Effector memory CD4-positive, alpha-beta T cell (primary cell): ENCODE measurements at regions not wholly inside any gene's neighbourhood (a gene's known extent, or its start where the extent isn't known, plus 50 kb on each side); places are given as distances from the start of the nearest gene placed in this dataset.
"Not testable (repeated sequence)": the region's sequence is repeated elsewhere in the genome, so short reads cannot be mapped to it uniquely, and the experiment has no call there.

Experiments used
- DNase-seq, 3 donors: peaks; one replicate each; pipeline ENCODE4 v3.0.0-alpha.2; 2020
- H3K27ac ChIP-seq: 2 replicates; pipeline ENCODE4 v1.7.0; 2013; ENCODE audit warnings: mild to moderate bottlenecking, low read length, moderate library complexity; ENCODE audit not compliant: insufficient read depth, poor library complexity, severe bottlenecking
- H3K27me3 ChIP-seq: replicated peaks from 2 replicates; pipeline ENCODE4 v1.7.0; 2013; ENCODE audit warnings: mild to moderate bottlenecking, low read length; ENCODE audit not compliant: insufficient read depth, control insufficient read depth, poor library complexity, severe bottlenecking
- H3K36me3 ChIP-seq: 2 replicates; pipeline ENCODE4 v1.7.0; 2013; ENCODE audit warnings: mild to moderate bottlenecking, low read length, moderate library complexity; ENCODE audit not compliant: control insufficient read depth, insufficient read depth
- H3K4me1 ChIP-seq: 2 replicates; pipeline ENCODE4 v1.7.0; 2013; ENCODE audit warnings: low read length, mild to moderate bottlenecking; ENCODE audit not compliant: control insufficient read depth, insufficient read depth, poor library complexity, severe bottlenecking
- H3K4me3 ChIP-seq: 2 replicates; pipeline ENCODE4 v1.7.0; 2013; ENCODE audit warnings: low read length, low read depth, mild to moderate bottlenecking; ENCODE audit not compliant: insufficient read depth, poor library complexity, severe bottlenecking
- H3K9me3 ChIP-seq: 2 replicates; pipeline ENCODE4 v1.7.0; 2013; ENCODE audit warnings: mild to moderate bottlenecking, low read length, moderate library complexity; ENCODE audit not compliant: control insufficient read depth

- no peak for DNase-seq
- H3K27ac ChIP-seq = no peak overlapping the region
- no peaks in the 10 kb centered on the region for H3K4me1 ChIP-seq
- H3K4me3 ChIP-seq = no peak overlapping the region
- H3K27me3 ChIP-seq = no peaks in the 10 kb centered on the region
- no peaks in the 10 kb centered on the region for H3K36me3 ChIP-seq
- no peaks in the 10 kb centered on the region for H3K9me3 ChIP-seq
Measured at GRCh38 chr10:23540401-23541030, 101.6 kb downstream of the OTUD1 start.

DNA sequence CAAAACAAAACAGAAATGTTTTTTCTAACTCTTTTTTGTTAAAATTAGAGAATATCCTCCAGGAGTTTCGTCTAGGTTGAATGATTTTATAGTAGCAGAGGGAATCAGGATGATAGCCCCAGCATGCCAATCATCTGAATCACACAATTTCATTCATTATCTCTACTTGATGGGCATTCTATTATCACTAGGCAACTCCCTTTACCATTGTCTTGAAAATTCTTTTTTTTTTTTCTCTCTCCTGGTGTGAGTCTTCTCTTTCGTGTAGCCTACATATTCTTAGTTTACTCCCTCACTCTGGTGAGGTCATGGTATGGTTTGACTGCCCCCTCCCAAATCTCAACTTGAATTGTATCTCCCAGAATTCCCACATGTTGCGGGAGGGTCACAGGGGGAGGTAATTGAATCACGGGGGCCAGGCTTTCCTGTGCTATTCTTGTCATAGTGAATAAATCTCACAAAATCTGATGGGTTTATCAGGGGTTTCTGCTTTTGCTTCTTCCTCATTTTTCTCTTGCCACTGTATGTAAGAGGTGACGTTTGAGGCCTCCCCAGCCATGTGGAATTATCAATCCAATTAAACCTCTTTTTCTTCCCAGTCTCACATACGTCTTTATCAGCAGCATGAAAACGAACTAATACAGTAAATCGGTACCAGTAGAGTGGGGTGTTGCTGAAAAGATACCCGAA, 105.0 kb downstream of the OTUD1 start:
- Histone ChIP-seq H3K27ac (no peak overlapping the region), H3K36me3 (no peaks in the 10 kb centered on the region), H3K4me1 (no peaks in the 10 kb centered on the region)

DNA sequence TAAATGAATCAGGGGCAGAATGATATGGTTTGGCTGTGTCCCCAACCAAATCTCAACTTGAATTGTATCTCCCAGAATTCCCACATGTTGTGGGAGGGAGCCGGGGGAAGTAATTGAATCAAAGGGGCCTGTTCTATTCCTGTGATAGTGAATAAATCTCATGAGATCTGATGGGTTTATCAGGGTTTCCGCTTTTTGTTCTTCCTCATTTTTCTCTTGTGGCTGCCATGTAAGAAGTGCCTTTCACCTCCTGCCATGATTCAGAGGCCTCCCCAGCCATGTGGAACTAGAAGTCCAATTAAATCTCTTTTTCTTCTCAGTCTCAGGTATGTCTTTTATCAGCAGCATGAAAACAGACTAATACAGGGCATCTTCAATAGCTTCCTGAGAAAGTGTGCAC, 107.0 kb downstream of the OTUD1 start:
- H3K4me1 ChIP-seq, H3K9me3 ChIP-seq, H3K4me3 ChIP-seq, H3K27ac ChIP-seq, H3K27me3 ChIP-seq, H3K36me3 ChIP-seq, DNase-seq: not testable (repeated sequence)

More for the DNA sequence above, 105.0 kb downstream of the OTUD1 start:
- no peak for DNase-seq
- Histone ChIP-seq H3K4me3 (no peak overlapping the region), H3K27me3 (no peaks in the 10 kb centered on the region), H3K9me3 (no peaks in the 10 kb centered on the region)

GRCh38 chr10:23556727-23557440, 118.0 kb downstream of the OTUD1 start:
- Histone ChIP-seq H3K27ac (no peak overlapping the region), H3K4me1 (no peaks in the 10 kb centered on the region), H3K9me3 (no peaks in the 10 kb centered on the region), H3K4me3 (no peak overlapping the region), H3K27me3 (no peaks in the 10 kb centered on the region), H3K36me3 (no peaks in the 10 kb centered on the region)
- no peak for DNase-seq

DNA sequence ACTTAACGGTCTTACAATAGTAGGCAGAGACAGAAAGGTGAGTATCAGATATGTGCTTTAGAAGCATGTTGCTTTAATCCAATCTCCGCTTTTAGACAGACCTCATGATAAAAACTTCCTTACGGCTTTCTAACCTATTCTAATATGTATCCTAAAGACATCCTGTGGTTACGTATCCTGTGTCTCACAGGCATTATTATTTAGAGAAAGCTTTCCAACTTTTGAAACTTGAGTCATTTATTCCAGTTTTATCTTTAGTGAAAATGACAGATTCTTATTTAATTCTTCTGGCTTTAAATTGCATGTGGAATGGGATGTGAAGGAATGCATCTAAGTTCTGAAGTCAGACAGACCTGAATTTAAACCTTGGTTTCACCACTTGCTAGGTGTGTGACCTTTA, 118.9 kb downstream of the OTUD1 start:
- DNase-seq = no peak
- Histone ChIP-seq H3K4me1 (no peaks in the 10 kb centered on the region), H3K36me3 (no peaks in the 10 kb centered on the region), H3K4me3 (no peak overlapping the region), H3K9me3 (no peaks in the 10 kb centered on the region), H3K27me3 (no peaks in the 10 kb centered on the region), H3K27ac (no peak overlapping the region)

DNA sequence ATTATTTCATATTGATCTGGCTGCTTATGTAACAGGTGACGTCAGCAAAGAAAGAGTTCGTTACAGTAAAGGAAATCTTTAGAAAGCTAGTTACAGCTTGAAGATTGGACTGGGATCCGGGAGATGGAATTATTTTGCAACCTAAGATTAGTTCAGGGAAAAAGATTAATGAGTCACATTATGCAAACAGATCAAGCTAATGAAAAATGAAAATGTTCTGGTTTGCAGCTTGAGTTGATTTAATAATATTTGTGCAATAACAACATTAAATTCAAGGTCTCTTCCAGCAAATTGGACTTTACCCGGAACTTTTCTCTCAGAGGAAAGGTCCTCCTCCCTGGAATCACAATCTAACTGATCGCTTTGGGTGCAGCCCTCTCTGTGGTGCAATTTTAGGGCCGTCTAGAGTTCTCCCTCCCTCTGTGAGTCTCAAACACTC, 119.5 kb downstream of the OTUD1 start:
- Histone ChIP-seq H3K36me3 (no peaks in the 10 kb centered on the region), H3K27me3 (no peaks in the 10 kb centered on the region), H3K27ac (no peak overlapping the region), H3K4me1 (no peaks in the 10 kb centered on the region), H3K4me3 (no peak overlapping the region), H3K9me3 (no peaks in the 10 kb centered on the region)
- DNase-seq = no peak

- Histone ChIP-seq H3K9me3 (no peaks in the 10 kb centered on the region), H3K27me3 (no peaks in the 10 kb centered on the region), H3K4me3 (no peak overlapping the region), H3K4me1 (no peaks in the 10 kb centered on the region), H3K27ac (no peak overlapping the region), H3K36me3 (no peaks in the 10 kb centered on the region)
- DNase-seq = no peak
Measured at GRCh38 chr10:23568996-23569395, 130.1 kb downstream of the OTUD1 start.

DNA sequence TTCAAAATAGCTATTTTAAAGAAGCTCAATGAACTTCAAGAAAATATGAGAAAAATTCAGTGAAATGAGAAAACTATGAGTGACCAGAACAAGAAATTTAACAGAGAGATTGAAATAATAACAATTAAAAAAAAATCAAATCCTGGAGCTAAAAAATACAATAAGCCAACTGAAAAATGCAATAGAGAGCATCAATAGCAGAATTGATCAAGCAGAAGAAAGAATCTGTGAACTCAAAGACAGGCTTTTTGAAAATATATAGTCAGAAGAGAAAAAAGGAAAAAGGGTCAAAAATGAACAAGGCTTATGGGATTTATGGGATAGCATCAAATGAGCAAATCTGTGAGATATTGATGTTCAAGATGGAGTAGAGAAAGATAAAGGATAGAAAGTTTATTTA, 133.0 kb downstream of the OTUD1 start:
- DNase-seq = no peak
- Histone ChIP-seq H3K4me1 (no peaks in the 10 kb centered on the region), H3K27ac (no peak overlapping the region), H3K27me3 (no peaks in the 10 kb centered on the region), H3K9me3 (no peaks in the 10 kb centered on the region), H3K4me3 (no peak overlapping the region), H3K36me3 (no peaks in the 10 kb centered on the region)

DNA sequence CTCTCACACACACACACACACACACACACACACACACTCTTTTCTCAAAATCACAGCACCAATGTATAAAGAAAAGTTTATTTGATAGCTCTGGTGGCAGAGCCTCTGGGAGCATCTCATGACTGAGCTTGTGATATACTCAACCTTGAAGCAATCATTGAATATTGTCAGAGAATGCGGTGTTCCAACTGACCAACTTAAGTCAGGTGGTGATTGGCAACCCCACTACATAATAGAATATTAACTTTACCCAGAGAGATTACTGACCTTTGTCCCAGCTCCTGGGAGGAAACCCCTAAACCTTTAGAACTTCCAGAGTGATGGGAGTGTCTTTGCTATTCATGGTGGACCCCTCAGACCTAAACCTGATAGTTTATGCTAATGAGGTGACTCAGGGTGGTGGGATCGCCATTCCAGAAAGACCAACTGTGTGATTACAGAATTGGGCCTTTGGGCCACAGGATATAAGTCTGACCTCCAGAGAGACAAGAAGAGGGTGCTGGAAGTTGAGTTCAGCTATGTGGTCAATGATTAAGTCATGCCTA, 143.1 kb downstream of the OTUD1 start:
- Histone ChIP-seq H3K9me3 (no peaks in the 10 kb centered on the region), H3K36me3 (no peaks in the 10 kb centered on the region), H3K27me3 (no peaks in the 10 kb centered on the region), H3K4me1 (no peaks in the 10 kb centered on the region), H3K27ac (no peak overlapping the region), H3K4me3 (no peak overlapping the region)
- no peak for DNase-seq

DNA sequence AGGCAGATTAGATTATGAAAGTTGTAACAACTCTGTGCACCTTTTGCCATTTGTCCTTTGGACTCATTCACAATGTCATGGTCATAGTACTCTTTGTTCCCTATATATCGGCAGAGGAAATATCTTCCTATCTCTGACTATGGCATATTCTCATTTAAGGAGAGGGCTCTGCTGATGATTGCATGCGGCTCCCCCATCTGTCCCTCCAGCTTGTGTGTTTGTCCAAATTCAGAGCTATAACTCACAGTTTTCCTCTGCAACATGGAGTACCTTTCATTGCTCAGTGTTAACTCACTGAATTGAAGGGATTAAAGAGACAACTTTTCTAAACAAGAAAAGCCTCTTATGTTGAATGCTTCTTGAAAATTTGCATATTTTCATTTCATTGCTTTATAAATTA, 145.5 kb downstream of the OTUD1 start:
- Histone ChIP-seq H3K4me3 (no peak overlapping the region), H3K27me3 (no peaks in the 10 kb centered on the region), H3K36me3 (no peaks in the 10 kb centered on the region), H3K4me1 (no peaks in the 10 kb centered on the region), H3K9me3 (no peaks in the 10 kb centered on the region), H3K27ac (no peak overlapping the region)
- DNase-seq = no peak
